HCT116 (cell line): ENCODE measurements at regions not wholly inside any gene's neighbourhood (a gene's known extent, or its start where the extent isn't known, plus 50 kb on each side); places are given as distances from the start of the nearest gene placed in this dataset.

Experiments used
- CTCF ChIP-seq, 3 experiments: fragments of 200-600 bp in 1 of 3; sonication (generic) in 1 of 3; IDR thresholded peaks in 2 of 3; conservative IDR thresholded peaks in 1 of 3; 2 replicates each; pipeline ENCODE4 v1.5.1; 2012 to 2017; ENCODE audit warnings: low read depth in 2 of 3, low read length in 2 of 3, antibody characterized with exemption in 1 of 3, borderline replicate concordance in 1 of 3, control low read depth in 1 of 3, mild to moderate bottlenecking in 1 of 3, mixed read lengths in 1 of 3, mixed run types in 1 of 3, moderate library complexity in 1 of 3; ENCODE audit not compliant: insufficient read depth in 1 of 3
- ELF1 ChIP-seq: IDR thresholded peaks from 2 replicates; pipeline ENCODE4 v1.6.1; 2012; ENCODE audit warnings: low read depth, borderline replicate concordance
- EZH2phosphoT487 ChIP-seq: fragments of 200-600 bp; IDR thresholded peaks from 2 replicates; pipeline ENCODE4 v1.6.1; 2018; ENCODE audit warnings: antibody characterized with exemption, borderline replicate concordance

- TF ChIP-seq ELF1 = no peak
- TF ChIP-seq CTCF (IDR thresholded peaks at IDR 0.05 in 2 of 3, conservative IDR thresholded peaks at IDR 0.05 in 1 of 3; ENCODE audit: borderline replicate concordance in 1 of 3, insufficient read depth in 1 of 3, low read depth in 2 of 3, low read length in 2 of 3) = no peak
- no peak for TF ChIP-seq EZH2phosphoT487
These were observed 120.9 kb upstream of the SPATS2L start for GRCh38 chr2:200185628-200186000.
